ENCODE measurements at regions not wholly inside any gene's neighbourhood (a gene's known extent, or its start where the extent isn't known, plus 50 kb on each side); places are given as distances from the start of the nearest gene placed in this dataset.

GRCh38 chr3:103785537-103785936 lies 1350.7 kb downstream of the ZPLD1 start:
- TF ChIP-seq POLR2A (IDR thresholded peaks at IDR 0.05), result no peak
- TF ChIP-seq, protein P1, sequence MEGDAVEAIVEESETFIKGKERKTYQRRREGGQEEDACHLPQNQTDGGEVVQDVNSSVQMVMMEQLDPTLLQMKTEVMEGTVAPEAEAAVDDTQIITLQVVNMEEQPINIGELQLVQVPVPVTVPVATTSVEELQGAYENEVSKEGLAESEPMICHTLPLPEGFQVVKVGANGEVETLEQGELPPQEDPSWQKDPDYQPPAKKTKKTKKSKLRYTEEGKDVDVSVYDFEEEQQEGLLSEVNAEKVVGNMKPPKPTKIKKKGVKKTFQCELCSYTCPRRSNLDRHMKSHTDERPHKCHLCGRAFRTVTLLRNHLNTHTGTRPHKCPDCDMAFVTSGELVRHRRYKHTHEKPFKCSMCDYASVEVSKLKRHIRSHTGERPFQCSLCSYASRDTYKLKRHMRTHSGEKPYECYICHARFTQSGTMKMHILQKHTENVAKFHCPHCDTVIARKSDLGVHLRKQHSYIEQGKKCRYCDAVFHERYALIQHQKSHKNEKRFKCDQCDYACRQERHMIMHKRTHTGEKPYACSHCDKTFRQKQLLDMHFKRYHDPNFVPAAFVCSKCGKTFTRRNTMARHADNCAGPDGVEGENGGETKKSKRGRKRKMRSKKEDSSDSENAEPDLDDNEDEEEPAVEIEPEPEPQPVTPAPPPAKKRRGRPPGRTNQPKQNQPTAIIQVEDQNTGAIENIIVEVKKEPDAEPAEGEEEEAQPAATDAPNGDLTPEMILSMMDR (IDR thresholded peaks at IDR 0.05), result no peak

Measured in body of pancreas (tissue), 4 donors.